Parathyroid adenoma (tissue), 2 donors: ENCODE measurements at regions not wholly inside any gene's neighbourhood (a gene's known extent, or its start where the extent isn't known, plus 50 kb on each side); places are given as distances from the start of the nearest gene placed in this dataset.

ENCODE experiments used
- H2AFZ ChIP-seq: fragments of 300-600 bp; sonication (generic); one replicate; pipeline ENCODE4 v1.7.0; 2017; ENCODE audit warnings: antibody characterized with exemption, mild to moderate bottlenecking
- H3K27ac ChIP-seq: fragments of 300-600 bp; sonication (generic); one replicate; pipeline ENCODE4 v1.7.0; 2017
- H3K27me3 ChIP-seq: fragments of 300-600 bp; sonication (generic); one replicate; pipeline ENCODE4 v1.7.0; 2017; ENCODE audit warnings: low read length; ENCODE audit not compliant: control insufficient read depth, insufficient read depth
- H3K36me3 ChIP-seq: fragments of 300-600 bp; sonication (generic); one replicate; pipeline ENCODE4 v1.7.0; 2017; ENCODE audit warnings: low read length; ENCODE audit not compliant: control insufficient read depth, insufficient read depth
- H3K4me1 ChIP-seq: fragments of 300-600 bp; sonication (generic); one replicate; pipeline ENCODE4 v1.7.0; 2017; ENCODE audit warnings: control low read depth
- H3K4me2 ChIP-seq: fragments of 300-600 bp; sonication (generic); one replicate; pipeline ENCODE4 v1.7.0; 2017; ENCODE audit warnings: low read length
- H3K4me3 ChIP-seq: fragments of 300-600 bp; sonication (generic); one replicate; pipeline ENCODE4 v1.7.0; 2017; ENCODE audit warnings: low read depth, low read length
- H3K79me2 ChIP-seq: fragments of 300-600 bp; sonication (generic); one replicate; pipeline ENCODE4 v1.7.0; 2017; ENCODE audit warnings: control low read depth
- H3K9ac ChIP-seq: fragments of 300-600 bp; sonication (generic); one replicate; pipeline ENCODE4 v1.7.0; 2017; ENCODE audit warnings: mild to moderate bottlenecking
- H3K9me3 ChIP-seq: fragments of 300-600 bp; sonication (generic); one replicate; pipeline ENCODE4 v1.7.0; 2017; ENCODE audit warnings: low read length; ENCODE audit not compliant: control insufficient read depth
- TF ChIP-seq, protein P1 (sequence below): fragments of 300-600 bp; sonication (generic); IDR thresholded peaks from one replicate; pipeline ENCODE4 v1.7.0; 2017; ENCODE audit warnings: antibody characterized with exemption, mild to moderate bottlenecking
- donor health status: primary hyperparathyroidism.

DNA sequence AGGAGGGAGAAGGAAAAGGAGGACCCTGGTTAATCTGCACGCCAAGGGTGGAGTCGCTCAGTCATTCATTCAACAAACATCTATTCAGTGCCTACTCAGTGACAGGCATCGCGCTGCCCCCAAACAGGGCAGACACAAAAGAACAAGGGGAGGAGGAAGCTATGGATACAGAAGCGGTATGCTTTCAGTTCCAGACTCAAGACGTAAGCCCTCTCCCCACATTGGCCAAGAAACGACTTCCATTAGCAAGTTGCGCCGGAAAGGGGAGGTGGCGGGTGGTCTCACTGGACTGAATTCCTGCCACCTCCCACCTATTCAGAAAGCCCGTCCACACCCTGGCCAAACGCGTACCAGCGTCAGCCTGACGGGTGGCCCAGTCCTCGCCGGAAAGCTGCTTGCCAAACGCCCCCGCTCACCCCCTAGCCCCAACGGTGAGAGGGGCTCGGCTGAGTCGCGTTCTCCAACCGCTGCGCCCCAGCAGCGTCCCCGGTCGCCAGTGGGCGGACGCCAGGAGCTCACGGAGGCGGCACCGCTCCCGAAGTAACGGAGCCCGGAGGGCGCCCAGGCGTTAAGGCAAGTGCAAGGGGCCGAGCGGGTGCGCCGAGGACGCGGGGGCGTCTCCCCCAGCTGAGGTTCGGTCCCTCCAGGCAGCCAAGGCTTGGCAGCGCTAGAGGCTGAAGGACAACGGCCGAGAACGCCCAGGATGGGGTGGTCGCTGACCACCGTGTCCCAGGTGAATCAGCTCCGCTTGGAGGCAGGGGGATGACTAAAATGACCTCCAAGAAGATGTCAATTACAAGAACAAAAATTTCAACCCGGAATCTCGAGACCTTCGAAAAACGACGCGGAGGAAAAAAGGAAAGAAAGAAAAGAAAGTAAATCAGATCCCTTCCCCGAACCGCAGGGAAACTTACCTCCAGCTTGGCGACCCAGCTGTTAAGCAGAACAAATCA is 470.7 kb downstream of the SOX9 start:
- H3K27me3 ChIP-seq: no peaks in the 10 kb centered on the region
- H3K27ac ChIP-seq: no peak overlapping the region
- H2AFZ ChIP-seq: no peak overlapping the region
- peak overlapping the region; percentile 42 for H3K4me2 ChIP-seq
- no peaks in the 10 kb centered on the region for H3K79me2 ChIP-seq
- TF ChIP-seq, protein P1, sequence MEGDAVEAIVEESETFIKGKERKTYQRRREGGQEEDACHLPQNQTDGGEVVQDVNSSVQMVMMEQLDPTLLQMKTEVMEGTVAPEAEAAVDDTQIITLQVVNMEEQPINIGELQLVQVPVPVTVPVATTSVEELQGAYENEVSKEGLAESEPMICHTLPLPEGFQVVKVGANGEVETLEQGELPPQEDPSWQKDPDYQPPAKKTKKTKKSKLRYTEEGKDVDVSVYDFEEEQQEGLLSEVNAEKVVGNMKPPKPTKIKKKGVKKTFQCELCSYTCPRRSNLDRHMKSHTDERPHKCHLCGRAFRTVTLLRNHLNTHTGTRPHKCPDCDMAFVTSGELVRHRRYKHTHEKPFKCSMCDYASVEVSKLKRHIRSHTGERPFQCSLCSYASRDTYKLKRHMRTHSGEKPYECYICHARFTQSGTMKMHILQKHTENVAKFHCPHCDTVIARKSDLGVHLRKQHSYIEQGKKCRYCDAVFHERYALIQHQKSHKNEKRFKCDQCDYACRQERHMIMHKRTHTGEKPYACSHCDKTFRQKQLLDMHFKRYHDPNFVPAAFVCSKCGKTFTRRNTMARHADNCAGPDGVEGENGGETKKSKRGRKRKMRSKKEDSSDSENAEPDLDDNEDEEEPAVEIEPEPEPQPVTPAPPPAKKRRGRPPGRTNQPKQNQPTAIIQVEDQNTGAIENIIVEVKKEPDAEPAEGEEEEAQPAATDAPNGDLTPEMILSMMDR: no peak
- no peaks in the 10 kb centered on the region for H3K36me3 ChIP-seq
- H3K9me3 ChIP-seq: no peaks in the 10 kb centered on the region
- no peak overlapping the region for H3K9ac ChIP-seq
- H3K4me3 ChIP-seq: peak overlapping the region; percentile 25
- H3K4me1 ChIP-seq: no peaks in the 10 kb centered on the region

DNA sequence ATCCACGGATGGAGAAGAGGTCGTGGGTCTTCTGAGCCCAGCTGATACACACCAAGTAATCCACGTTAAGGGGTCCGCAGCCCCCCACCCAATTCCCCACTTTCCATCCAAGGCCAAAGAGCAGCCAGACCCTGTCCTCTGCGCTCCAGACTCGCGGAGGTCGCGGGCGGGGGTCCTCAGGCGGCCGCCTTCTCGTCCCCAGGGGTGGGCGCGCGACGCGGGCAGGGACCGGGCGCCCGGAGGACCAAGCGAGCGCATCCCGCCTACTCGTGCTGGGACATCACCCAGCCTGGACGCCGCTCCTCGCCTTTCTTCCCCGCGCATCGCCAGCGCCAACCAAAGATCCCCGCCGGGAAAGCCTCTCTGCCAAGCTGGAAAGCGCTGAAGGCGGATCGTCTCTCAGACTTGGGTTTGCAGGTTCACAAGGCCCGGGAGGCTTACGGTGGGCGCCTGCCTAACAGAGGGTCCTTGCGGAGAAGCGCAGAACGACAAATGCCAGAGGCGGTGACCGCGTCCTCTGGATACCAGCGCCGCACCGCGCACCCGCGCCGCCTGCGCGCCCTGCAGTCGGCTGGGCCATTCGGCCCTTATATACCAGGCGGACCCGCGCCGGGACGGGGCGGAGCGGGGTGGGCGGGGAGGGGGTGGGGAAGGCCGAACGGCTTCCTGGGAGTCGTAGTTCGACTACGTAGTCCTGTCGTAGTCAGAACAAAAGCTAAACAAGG is 471.6 kb downstream of the SOX9 start:
- Histone ChIP-seq H3K4me3 (peak overlapping the region; percentile 25), H3K9ac (no peak overlapping the region), H3K4me1 (no peaks in the 10 kb centered on the region), H3K4me2 (peak overlapping the region; percentile 42), H3K9me3 (no peaks in the 10 kb centered on the region), H3K27me3 (no peaks in the 10 kb centered on the region), H3K36me3 (no peaks in the 10 kb centered on the region), H3K79me2 (no peaks in the 10 kb centered on the region), H3K27ac (no peak overlapping the region), H2AFZ (no peak overlapping the region)
- TF ChIP-seq, protein P1: no peak

DNA sequence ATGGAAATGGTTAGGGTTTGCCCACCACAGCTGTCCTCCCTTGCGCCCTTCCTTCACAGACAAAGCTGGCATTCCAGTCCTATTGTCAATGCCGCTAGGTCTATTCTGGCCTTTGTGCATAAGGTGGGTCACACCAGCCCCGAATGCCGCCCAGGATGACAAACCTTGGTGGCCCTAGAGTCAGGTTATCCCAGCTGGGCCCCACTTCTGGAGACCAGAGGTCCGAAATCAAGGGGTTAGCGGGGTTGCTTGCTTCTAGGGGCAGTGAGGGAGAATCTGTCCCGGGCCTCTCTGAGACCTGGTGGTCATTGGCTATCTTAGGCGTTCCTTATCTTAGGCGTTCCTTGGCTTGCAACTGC is 472.1 kb downstream of the SOX9 start:
- H3K9ac ChIP-seq: no peak overlapping the region
- H3K27me3 ChIP-seq: no peaks in the 10 kb centered on the region
- H3K4me3 ChIP-seq: no peak overlapping the region
- TF ChIP-seq, protein P1: no peak
- no peak overlapping the region for H3K27ac ChIP-seq
- H3K4me2 ChIP-seq: no peak overlapping the region
- no peaks in the 10 kb centered on the region for H3K4me1 ChIP-seq
- H2AFZ ChIP-seq: no peak overlapping the region
- no peaks in the 10 kb centered on the region for H3K79me2 ChIP-seq
- no peaks in the 10 kb centered on the region for H3K9me3 ChIP-seq
- H3K36me3 ChIP-seq: no peaks in the 10 kb centered on the region

DNA sequence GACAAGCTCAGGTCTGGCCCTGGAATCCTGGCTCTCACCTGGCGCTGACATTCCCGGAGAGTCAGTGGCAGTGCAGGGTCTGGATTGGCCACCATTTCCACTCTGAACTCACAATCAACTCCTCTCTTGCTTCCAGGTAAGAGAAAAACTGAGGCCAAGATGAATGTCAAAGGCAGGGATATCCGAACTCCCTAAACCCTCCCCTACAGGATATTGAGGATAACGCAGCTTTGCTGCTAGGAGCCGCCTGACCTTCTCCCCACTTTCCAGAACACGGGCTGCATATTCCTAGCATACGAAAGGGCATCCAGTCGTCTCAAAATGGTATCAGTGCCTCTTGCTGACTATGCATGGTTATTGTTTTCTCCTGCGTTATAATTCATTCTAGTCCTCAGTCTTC is 473.4 kb downstream of the SOX9 start:
- H3K27ac ChIP-seq: no peak overlapping the region
- no peaks in the 10 kb centered on the region for H3K36me3 ChIP-seq
- H3K4me1 ChIP-seq: no peaks in the 10 kb centered on the region
- H3K4me2 ChIP-seq: no peak overlapping the region
- H2AFZ ChIP-seq: no peak overlapping the region
- no peaks in the 10 kb centered on the region for H3K9me3 ChIP-seq
- H3K4me3 ChIP-seq: no peak overlapping the region
- TF ChIP-seq, protein P1: no peak
- H3K27me3 ChIP-seq: no peaks in the 10 kb centered on the region
- H3K79me2 ChIP-seq: no peaks in the 10 kb centered on the region
- H3K9ac ChIP-seq: no peak overlapping the region
